Ascending aorta (tissue), 2 donors: ENCODE measurements at regions not wholly inside any gene's neighbourhood (a gene's known extent, or its start where the extent isn't known, plus 50 kb on each side); places are given as distances from the start of the nearest gene placed in this dataset.

Experiments used
- DNase-seq, 2 donors: peaks; one replicate each; pipeline ENCODE4 v3.0.0-alpha.2; 2019; ENCODE audit warnings: low spot score in 2 of 2
- H3K27ac ChIP-seq, 2 donors: fragments of 200-600 bp; sonication (generic); one replicate each; pipeline ENCODE4 v1.5.1; 2016 to 2017; ENCODE audit warnings: mild to moderate bottlenecking in 1 of 2
- H3K27me3 ChIP-seq: fragments of 200-600 bp; sonication (generic); one replicate; pipeline ENCODE4 v1.5.1; 2017
- H3K36me3 ChIP-seq, 2 donors: fragments of 200-600 bp; sonication (generic); one replicate each; pipeline ENCODE4 v1.5.1; 2016
- H3K4me1 ChIP-seq, 2 donors: fragments of 200-600 bp; sonication (generic); one replicate each; pipeline ENCODE4 v1.5.1; 2016 to 2017; ENCODE audit warnings: mild to moderate bottlenecking in 1 of 2
- H3K4me3 ChIP-seq, 2 donors: fragments of 200-600 bp; sonication (generic); one replicate each; pipeline ENCODE4 v1.5.1; 2016 to 2017; ENCODE audit warnings: mild to moderate bottlenecking in 1 of 2
- H3K9me3 ChIP-seq, 2 donors: fragments of 200-600 bp; sonication (generic); one replicate each; pipeline ENCODE4 v1.5.1; 2016
- intact Hi-C: fragments of 100-400 bp; cut with DNase I; formaldehyde crosslinking; loops from one replicate; pipeline ENCODE4 v1.15.1; 2023
- TF ChIP-seq, protein P1 (sequence below), 3 experiments: fragments of 200-600 bp in 2 of 3; fragments of 450-650 bp in 1 of 3; sonication (generic) in 2 of 3; IDR thresholded peaks; one replicate each; pipeline ENCODE4 v1.5.1; 2016 to 2019; ENCODE audit warnings: antibody characterized with exemption in 3 of 3, mild to moderate bottlenecking in 1 of 3, moderate library complexity in 1 of 3

DNA sequence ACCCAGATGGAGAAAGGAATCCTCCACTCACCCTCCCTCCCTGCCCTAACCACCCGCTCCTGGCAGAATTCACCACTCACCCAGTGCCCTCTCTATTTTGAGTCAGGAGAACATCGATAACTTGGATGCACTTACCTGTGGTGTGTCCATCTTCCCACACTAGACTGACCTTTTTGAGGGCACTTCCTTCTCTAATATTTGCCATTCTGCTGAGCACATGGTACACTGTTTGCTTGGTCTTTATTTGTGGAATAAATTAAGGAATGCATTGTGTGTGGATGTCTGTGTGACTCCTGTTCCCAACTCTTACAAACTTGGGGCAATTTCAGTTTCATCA lies 133.7 kb downstream of the ACKR3 start:
- TF ChIP-seq, protein P1, sequence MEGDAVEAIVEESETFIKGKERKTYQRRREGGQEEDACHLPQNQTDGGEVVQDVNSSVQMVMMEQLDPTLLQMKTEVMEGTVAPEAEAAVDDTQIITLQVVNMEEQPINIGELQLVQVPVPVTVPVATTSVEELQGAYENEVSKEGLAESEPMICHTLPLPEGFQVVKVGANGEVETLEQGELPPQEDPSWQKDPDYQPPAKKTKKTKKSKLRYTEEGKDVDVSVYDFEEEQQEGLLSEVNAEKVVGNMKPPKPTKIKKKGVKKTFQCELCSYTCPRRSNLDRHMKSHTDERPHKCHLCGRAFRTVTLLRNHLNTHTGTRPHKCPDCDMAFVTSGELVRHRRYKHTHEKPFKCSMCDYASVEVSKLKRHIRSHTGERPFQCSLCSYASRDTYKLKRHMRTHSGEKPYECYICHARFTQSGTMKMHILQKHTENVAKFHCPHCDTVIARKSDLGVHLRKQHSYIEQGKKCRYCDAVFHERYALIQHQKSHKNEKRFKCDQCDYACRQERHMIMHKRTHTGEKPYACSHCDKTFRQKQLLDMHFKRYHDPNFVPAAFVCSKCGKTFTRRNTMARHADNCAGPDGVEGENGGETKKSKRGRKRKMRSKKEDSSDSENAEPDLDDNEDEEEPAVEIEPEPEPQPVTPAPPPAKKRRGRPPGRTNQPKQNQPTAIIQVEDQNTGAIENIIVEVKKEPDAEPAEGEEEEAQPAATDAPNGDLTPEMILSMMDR (IDR thresholded peaks at IDR 0.05): no peak

DNA sequence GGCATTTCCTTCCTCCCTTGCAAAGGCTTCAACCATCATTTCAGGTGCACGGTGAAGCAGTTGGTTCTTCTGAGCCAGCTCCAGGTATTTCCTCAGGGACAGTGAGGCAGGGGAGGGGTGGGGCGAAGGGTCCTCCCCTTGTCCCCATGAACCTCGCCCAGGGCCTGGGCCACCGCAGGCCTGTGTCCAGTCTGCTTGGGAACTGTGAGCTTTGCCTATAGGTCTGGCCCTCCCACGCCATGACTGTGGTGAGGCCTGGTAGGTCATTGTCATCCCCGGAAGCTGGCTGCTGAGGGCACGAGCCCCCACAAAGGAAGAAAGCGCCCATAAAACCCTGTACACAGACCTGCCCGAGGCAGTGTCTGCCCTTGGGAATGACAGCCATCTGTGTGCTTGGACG lies 134.3 kb downstream of the ACKR3 start:
- DNase-seq: no peak
- H3K9me3 ChIP-seq: no peaks in the 10 kb centered on the region
- TF ChIP-seq, protein P1 (IDR thresholded peaks at IDR 0.05): no peak
- H3K27me3 ChIP-seq: no peaks in the 10 kb centered on the region
- no peaks in the 10 kb centered on the region for H3K4me1 ChIP-seq
- no peaks in the 10 kb centered on the region for H3K36me3 ChIP-seq
- intact Hi-C loops: no loop called here
- H3K27ac ChIP-seq: no peak overlapping the region
- H3K4me3 ChIP-seq: no peak overlapping the region

More for the DNA sequence above, 133.7 kb downstream of the ACKR3 start:
- Histone ChIP-seq H3K27me3 (no peaks in the 10 kb centered on the region), H3K4me1 (no peaks in the 10 kb centered on the region), H3K4me3 (no peak overlapping the region), H3K9me3 (no peaks in the 10 kb centered on the region), H3K36me3 (no peaks in the 10 kb centered on the region), H3K27ac (no peak overlapping the region)
- intact Hi-C loops: no loop called here
- no peak for DNase-seq

DNA sequence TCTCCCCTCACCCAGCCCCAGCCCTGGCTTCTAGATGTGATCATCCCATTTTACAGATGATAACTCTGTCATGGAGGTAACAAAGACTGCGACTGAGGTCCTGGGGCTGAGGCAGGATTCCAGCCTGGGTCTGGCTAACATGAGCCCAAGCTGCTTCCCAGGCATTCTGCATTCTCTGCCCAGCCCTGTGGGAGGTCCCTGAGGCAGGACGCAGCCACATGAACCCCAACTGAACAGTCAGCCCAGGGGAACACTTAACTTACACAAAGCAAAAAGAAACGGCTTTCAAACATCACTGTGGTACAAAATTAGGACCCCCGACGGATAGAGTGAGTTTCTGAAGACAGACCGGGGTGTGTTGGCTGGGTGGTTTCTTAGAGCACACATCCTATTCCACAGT lies 135.3 kb downstream of the ACKR3 start:
- Histone ChIP-seq H3K4me3 (no peak overlapping the region), H3K36me3 (no peaks in the 10 kb centered on the region), H3K27ac (no peak overlapping the region), H3K9me3 (no peaks in the 10 kb centered on the region), H3K27me3 (no peaks in the 10 kb centered on the region), H3K4me1 (no peaks in the 10 kb centered on the region)
- TF ChIP-seq, protein P1 (IDR thresholded peaks at IDR 0.05): no peak
- no peak for DNase-seq
- intact Hi-C loops: no loop called here

DNA sequence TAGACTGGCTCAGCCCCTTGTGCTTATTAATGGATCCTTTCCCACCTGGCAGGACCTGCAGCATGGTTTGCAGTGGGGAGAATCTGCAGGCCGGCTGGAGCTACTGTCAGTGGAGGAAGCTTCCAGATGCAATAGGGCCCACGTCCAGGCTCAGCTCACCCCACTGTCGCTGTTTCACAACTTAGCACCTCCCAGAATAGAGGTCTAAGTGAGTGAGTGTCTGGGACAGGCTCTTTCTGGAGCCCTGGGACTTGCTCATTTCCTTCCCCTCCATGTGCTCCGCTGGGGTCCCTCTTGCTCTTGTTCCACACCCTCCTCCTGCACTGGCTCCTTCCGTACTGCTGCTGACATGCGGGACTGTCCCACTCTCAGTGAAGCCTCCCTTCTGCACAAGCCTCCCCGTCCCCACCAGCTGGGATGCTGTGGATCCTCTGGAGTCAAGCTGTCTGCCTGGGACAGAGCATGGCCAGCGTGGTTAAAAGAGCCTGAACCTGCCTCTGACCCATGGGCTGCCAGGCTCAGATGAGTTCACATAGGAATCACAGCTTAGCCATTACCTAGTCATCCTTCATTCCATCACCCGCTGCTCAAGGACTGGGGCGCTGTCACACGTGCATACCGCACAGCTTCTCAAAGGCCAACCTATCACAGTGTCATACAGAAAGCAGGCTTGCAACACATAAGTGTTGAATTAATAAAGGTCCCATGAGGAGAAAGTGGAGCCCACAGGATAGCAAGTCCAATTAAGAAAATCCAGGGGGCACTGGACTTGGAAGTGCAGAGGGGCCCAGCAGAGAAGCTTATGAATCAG lies 135.9 kb downstream of the ACKR3 start:
- intact Hi-C loops: no loop called here
- DNase-seq: no peak
- no peaks in the 10 kb centered on the region for H3K9me3 ChIP-seq
- no peak overlapping the region for H3K4me3 ChIP-seq
- no peaks in the 10 kb centered on the region for H3K4me1 ChIP-seq
- H3K27me3 ChIP-seq: no peaks in the 10 kb centered on the region
- H3K36me3 ChIP-seq: no peaks in the 10 kb centered on the region
- TF ChIP-seq, protein P1 (IDR thresholded peaks at IDR 0.05): no peak
- H3K27ac ChIP-seq: no peak overlapping the region

DNA sequence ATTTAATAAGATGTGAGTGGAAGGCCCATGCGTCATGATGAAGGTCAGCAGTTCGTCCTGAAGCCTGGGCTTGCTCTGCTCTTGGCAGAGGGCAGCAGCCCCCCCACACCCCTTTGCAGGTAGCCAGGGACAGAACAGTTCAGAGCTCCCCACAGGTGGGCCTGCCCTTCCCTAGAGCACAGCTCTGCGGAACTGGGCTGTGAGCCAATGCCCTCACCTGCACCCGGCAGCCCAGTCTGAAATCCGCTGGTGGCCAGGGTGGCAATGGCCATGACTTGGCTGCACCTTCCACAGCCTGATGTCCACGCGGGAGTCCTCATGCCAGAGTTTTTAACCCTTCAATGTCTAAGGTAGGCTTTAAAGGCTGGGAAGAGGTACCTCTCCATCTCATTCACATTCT lies 136.7 kb downstream of the ACKR3 start:
- no peaks in the 10 kb centered on the region for H3K4me1 ChIP-seq
- H3K4me3 ChIP-seq: no peak overlapping the region
- intact Hi-C loops: no loop called here
- H3K27ac ChIP-seq: no peak overlapping the region
- H3K36me3 ChIP-seq: no peaks in the 10 kb centered on the region
- no peaks in the 10 kb centered on the region for H3K27me3 ChIP-seq
- no peak for DNase-seq
- TF ChIP-seq, protein P1 (IDR thresholded peaks at IDR 0.05): no peak
- no peaks in the 10 kb centered on the region for H3K9me3 ChIP-seq

DNA sequence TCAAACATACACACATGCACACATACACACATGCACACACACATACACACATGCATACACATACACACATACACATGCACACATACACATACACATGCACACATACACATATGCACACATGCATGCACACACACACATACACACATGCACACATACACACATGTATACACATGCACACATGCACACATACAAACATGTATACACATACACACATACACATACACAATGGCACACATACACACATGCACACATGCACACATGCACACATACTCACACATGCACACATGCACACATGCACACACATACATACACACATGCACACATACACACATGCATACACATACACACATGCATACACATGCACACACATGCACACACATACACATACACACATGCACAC lies 137.2 kb downstream of the ACKR3 start:
- Histone ChIP-seq H3K27ac (no peak overlapping the region), H3K36me3 (no peaks in the 10 kb centered on the region), H3K9me3 (no peaks in the 10 kb centered on the region), H3K4me1 (no peaks in the 10 kb centered on the region), H3K4me3 (no peak overlapping the region), H3K27me3 (no peaks in the 10 kb centered on the region)
- intact Hi-C loops: no loop called here
- TF ChIP-seq, protein P1 (IDR thresholded peaks at IDR 0.05): no peak
- no peak for DNase-seq
